ENCODE measurements at regions not wholly inside any gene's neighbourhood (a gene's known extent, or its start where the extent isn't known, plus 50 kb on each side); places are given as distances from the start of the nearest gene placed in this dataset.

DNA sequence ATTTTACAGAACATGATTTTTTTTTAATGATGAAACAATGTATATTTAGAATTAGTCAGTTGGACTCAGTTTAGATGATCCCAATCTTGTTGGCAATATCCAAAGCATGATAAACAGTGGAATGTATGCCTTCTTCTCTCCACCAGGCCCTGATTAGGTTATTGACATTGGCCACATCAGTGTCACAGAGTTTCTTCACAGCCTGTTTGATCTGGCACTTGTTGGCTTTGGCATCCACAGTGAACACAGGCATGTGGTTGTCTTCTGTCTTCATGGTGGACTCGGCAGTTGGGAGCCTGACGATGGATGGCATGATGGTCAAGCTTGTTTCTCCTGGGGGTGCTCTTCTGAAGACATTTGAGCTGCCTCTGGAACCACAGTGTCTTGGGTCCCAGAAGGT is 317.5 kb downstream of the PMP22 start:
- DNase-seq (ENCODE audit: low spot score) = no peak

DNA sequence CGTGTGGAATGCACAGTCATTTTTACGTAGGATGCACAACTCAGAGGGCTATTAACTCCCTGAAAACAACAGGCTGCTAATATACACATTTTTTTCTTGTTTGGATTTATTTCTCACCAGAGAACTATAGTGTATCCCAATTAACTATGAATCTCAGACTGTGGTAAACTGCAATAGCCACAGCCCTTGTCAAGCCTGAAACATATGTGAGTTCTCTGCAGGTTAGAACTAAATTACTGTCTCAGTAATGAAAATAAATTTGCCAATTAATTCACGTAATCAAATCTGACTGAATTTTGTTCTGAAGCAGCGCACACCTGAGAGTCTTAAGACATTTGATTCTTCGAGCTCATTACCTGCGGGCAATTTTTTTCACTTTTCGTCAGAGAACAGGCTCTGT is 318.6 kb downstream of the PMP22 start:
- no peak for DNase-seq (ENCODE audit: low spot score)

DNA sequence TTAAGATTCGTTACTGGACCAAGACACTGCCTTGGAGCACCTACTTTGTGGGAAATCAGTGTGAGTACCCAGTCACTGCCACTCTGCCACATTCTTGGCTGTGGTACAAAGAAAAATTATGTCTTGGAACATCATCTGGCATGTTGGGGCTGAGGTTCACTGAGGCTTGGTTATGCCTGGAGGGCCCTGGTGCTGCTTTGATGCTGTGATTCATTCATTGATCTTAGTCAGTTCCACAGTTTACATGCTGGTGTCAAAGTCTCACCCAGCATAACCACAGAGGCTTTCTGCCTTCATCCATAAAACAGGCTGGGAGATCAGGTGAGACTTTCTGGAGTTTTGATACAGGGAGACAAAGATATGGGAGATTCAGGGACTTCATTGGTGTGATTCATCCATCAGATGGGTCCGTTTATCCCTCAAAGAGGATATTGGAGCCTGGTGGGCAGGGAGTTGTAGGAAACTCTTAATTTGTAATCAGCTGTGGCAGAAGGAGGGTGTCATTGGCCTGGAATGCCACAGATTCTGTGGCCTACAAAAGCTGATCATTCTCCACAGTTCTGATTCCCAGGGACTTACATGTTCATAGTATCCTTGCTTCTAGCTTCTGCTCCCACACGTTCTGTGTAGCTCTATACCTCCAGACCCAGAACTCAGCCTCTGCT is 322.5 kb downstream of the PMP22 start:
- DNase-seq (ENCODE audit: low spot score) = no peak

- DNase-seq (ENCODE audit: low spot score) = no peak
Measured at GRCh38 chr17:14940938-14941265, 324.2 kb downstream of the PMP22 start.

- DNase-seq (ENCODE audit: low spot score) = no peak
Measured at GRCh38 chr17:14940108-14940937, 324.8 kb downstream of the PMP22 start.

- DNase-seq (ENCODE audit: low spot score) = no peak
Measured at GRCh38 chr17:14935845-14936485, 329.2 kb downstream of the PMP22 start.

DNA sequence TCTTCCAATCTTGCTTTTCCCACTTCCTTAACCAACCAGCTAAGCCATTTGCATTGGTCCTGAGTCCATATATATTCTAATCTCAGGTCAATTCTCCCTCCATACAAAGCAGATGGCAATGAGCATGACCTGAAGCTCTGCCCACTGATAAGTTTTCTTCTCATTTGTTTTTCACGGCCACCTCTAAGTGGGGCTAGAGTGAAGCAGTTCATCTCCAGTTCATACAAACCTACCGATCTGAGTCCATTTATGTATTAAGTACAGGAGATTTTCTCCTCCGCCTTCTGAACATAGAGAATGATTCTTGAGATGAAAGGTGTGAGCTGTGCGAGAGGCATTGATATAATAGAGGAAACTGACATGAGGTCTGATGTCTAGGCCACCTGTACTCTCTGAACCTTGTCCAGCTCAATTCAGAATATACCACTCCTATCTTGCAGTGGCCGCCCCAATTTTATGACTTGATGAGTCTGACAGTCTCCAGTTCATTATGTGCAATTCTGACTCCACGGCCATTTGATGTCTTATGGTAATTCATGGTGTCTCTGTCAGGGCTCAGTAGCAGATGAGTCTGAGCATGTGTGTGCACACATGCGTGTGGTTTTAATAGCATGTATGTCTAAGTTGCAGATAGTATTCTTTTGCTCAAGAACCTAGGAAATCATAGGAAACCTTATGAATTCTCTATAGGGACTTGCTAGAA is 329.8 kb downstream of the PMP22 start:
- DNase-seq (ENCODE audit: low spot score) = no peak

- DNase-seq (ENCODE audit: low spot score) = no peak
Measured at GRCh38 chr17:14933676-14934075, 331.4 kb downstream of the PMP22 start.

GRCh38 chr17:14926526-14927122 is 338.5 kb downstream of the PMP22 start:
- DNase-seq (ENCODE audit: low spot score) = peak; percentile 44

GRCh38 chr17:14926073-14926472 is 339.1 kb downstream of the PMP22 start:
- DNase-seq (ENCODE audit: low spot score) = no peak

- no peak for DNase-seq (ENCODE audit: low spot score)
Measured at GRCh38 chr17:14925498-14925897, 339.6 kb downstream of the PMP22 start.

- no peak for DNase-seq (ENCODE audit: low spot score)
Measured at GRCh38 chr17:14923981-14924380, 341.1 kb downstream of the PMP22 start.

GRCh38 chr17:14922411-14922810 is 342.7 kb downstream of the PMP22 start:
- no peak for DNase-seq (ENCODE audit: low spot score)

DNA sequence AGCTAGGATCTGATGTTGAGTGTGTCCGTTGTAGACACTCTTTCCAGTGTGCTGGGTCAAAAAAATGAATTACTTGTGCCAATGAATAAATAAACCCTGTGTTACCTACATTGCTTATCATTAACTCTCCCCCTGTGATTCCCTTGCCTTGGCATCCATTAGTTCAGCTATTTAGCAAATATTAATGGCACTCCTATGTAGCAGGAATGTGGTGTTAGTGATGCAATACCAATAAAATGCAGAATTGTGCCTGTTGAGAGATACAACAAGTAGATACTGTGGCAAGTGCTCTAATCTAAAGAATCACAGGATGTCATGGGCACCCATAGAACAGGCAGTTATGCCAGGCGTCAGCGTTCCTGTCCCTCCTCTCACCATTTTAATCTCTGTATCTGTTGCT is 343.2 kb downstream of the PMP22 start:
- DNase-seq (ENCODE audit: low spot score) = no peak

DNA sequence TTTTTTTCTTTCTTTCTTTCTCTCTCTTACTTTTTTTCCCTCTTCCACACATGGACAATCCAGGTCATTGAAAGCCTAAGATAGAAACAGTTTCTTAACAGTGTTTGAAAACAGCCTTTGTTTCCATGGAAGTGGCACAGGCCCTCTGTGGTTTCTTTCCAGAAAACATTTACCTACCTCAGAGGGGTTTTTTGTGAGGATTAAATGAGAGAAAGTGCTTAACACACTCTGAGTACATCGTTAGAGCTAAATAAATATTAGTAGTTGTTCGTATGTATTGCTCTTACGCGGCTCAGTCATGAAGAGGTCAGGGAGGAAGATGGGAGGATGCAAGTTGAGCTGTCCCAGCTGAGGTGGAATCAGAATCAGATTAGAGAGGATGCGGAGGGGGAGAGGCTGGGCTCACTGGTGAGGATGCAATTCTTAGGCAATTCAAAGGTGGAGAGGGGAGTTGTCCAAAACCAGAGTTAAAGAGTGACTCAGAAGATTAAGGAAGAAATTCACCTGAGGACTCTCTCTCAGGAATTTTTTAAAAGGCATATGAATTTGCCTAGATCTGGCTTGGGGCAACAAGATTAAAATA is 345.4 kb downstream of the PMP22 start:
- no peak for DNase-seq (ENCODE audit: low spot score)

GRCh38 chr17:14919094-14919493 is 346.0 kb downstream of the PMP22 start:
- no peak for DNase-seq (ENCODE audit: low spot score)

- no peak for DNase-seq (ENCODE audit: low spot score)
Measured at GRCh38 chr17:14918540-14918939, 346.6 kb downstream of the PMP22 start.

DNA sequence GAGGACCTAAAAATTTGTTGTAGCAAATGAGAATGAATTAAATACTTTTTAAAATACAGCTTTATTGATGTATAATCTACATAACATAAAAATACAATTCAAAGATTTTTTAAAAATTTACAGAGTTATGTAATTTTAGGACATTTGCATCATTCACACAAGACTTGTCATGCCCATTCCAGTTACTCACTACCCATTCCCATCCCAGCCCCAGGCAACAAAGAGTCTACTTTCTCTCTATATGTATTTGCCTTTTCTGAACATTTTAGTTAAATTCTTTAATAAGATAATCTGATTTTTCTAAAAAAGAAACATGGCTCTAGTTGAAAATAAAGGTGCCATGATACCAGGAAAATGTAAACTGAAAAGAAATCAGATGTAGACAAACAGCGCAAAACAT is 354.2 kb downstream of the PMP22 start:
- DNase-seq (ENCODE audit: low spot score) = no peak

- DNase-seq (ENCODE audit: low spot score) = no peak
Measured at GRCh38 chr17:14904386-14904785, 360.7 kb downstream of the PMP22 start.

- DNase-seq (ENCODE audit: low spot score) = no peak
Measured at GRCh38 chr17:14903854-14904253, 361.3 kb downstream of the PMP22 start.

- DNase-seq (ENCODE audit: low spot score) = no peak
Measured at GRCh38 chr17:14902803-14903202, 362.3 kb downstream of the PMP22 start.

GRCh38 chr17:14902297-14902696 is 362.8 kb downstream of the PMP22 start:
- DNase-seq (ENCODE audit: low spot score) = no peak
